ENCODE measurements at regions not wholly inside any gene's neighbourhood (a gene's known extent, or its start where the extent isn't known, plus 50 kb on each side); places are given as distances from the start of the nearest gene placed in this dataset.

- Histone ChIP-seq H3K9me3 (ENCODE audit: control insufficient read depth, insufficient read depth, low read length) (no peaks in the 10 kb centered on the region), H3K27ac (ENCODE audit: low read depth, low read length) (no peak overlapping the region), H3K27me3 (ENCODE audit: control insufficient read depth, insufficient read depth, low read length) (no peaks in the 10 kb centered on the region), H3K4me3 (ENCODE audit: low read depth, low read length) (no peak overlapping the region)
- no peak for TF ChIP-seq CTCF (IDR thresholded peaks at IDR 0.05; ENCODE audit: low read depth, low read length)
- DNase-seq (ENCODE audit: low read depth, low spot score) = no peak
- ChIA-PET CTCF (no interaction called here), POLR2A (no interaction called here)
Observed at GRCh38 chr13:71148396-71148795, 718.6 kb downstream of the DACH1 start.

GRCh38 chr13:71144883-71145282 is 722.1 kb downstream of the DACH1 start:
- ChIA-PET CTCF (no interaction called here), POLR2A (no interaction called here)
- no peak for TF ChIP-seq CTCF (IDR thresholded peaks at IDR 0.05; ENCODE audit: low read depth, low read length)
- no peak for DNase-seq (ENCODE audit: low read depth, low spot score)
- Histone ChIP-seq H3K27me3 (ENCODE audit: control insufficient read depth, insufficient read depth, low read length) (no peaks in the 10 kb centered on the region), H3K9me3 (ENCODE audit: control insufficient read depth, insufficient read depth, low read length) (no peaks in the 10 kb centered on the region), H3K4me3 (ENCODE audit: low read depth, low read length) (no peak overlapping the region), H3K27ac (ENCODE audit: low read depth, low read length) (no peak overlapping the region)

GRCh38 chr13:71137101-71137500 is 729.9 kb downstream of the DACH1 start:
- Histone ChIP-seq H3K9me3 (ENCODE audit: control insufficient read depth, insufficient read depth, low read length) (no peaks in the 10 kb centered on the region), H3K4me3 (ENCODE audit: low read depth, low read length) (no peak overlapping the region), H3K27ac (ENCODE audit: low read depth, low read length) (no peak overlapping the region), H3K27me3 (ENCODE audit: control insufficient read depth, insufficient read depth, low read length) (no peaks in the 10 kb centered on the region)
- ChIA-PET POLR2A (no interaction called here), CTCF (no interaction called here)
- no peak for TF ChIP-seq CTCF (IDR thresholded peaks at IDR 0.05; ENCODE audit: low read depth, low read length)
- no peak for DNase-seq (ENCODE audit: low read depth, low spot score)

GRCh38 chr13:71124230-71124629 is 742.8 kb downstream of the DACH1 start:
- Histone ChIP-seq H3K27ac (ENCODE audit: low read depth, low read length) (no peak overlapping the region), H3K27me3 (ENCODE audit: control insufficient read depth, insufficient read depth, low read length) (no peaks in the 10 kb centered on the region), H3K4me3 (ENCODE audit: low read depth, low read length) (no peak overlapping the region), H3K9me3 (ENCODE audit: control insufficient read depth, insufficient read depth, low read length) (no peaks in the 10 kb centered on the region; the same call in 1 of the 2 replicates)
- ChIA-PET CTCF (no interaction called here), POLR2A (no interaction called here)
- TF ChIP-seq CTCF (IDR thresholded peaks at IDR 0.05; ENCODE audit: low read depth, low read length) = no peak
- DNase-seq (ENCODE audit: low read depth, low spot score) = no peak

- CTCF ChIA-PET = no interaction called here
- no peaks in the 10 kb centered on the region for H3K27me3 ChIP-seq (ENCODE audit: control insufficient read depth, insufficient read depth, low read length)
- H3K27ac ChIP-seq (ENCODE audit: low read depth, low read length) = no peak overlapping the region
- no peak for DNase-seq (ENCODE audit: low read depth, low spot score)
- POLR2A ChIA-PET = no interaction called here
- no peak overlapping the region for H3K4me3 ChIP-seq (ENCODE audit: low read depth, low read length)
- no peaks in the 10 kb centered on the region; the same call in 1 of the 2 replicates for H3K9me3 ChIP-seq (ENCODE audit: control insufficient read depth, insufficient read depth, low read length)
- TF ChIP-seq CTCF (IDR thresholded peaks at IDR 0.05; ENCODE audit: low read depth, low read length) = no peak
Observed at GRCh38 chr13:71118779-71119364, 748.1 kb downstream of the DACH1 start.
